ENCODE measurements at regions not wholly inside any gene's neighbourhood (a gene's known extent, or its start where the extent isn't known, plus 50 kb on each side); places are given as distances from the start of the nearest gene placed in this dataset.

DNA sequence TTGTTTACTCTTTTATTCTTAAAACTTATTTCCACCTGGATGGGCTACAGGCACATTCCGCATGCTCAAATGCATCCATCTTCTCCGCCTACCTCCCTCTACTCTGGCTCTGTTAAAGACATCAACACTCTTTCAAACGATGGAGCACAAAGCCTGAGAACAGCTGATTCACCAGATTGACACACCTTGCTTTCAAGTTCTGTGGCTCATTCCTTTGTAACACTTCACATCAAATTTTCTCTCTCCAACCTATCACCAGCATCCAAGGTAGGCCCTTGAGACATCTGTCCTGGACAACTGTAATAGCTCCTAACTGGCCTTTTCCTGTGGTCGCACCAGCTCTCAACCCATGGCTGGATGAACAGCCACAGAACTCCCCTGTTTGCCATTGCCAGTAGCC, 274.5 kb downstream of the BCL11A start:
- Histone ChIP-seq H3K4me3 (replicated peaks; ENCODE audit: insufficient read depth, low read length) (no peak overlapping the region), H3K27ac (replicated peaks) (no peak overlapping the region), H3K27me3 (ENCODE audit: insufficient read depth, poor library complexity, severe bottlenecking) (no peaks in the 10 kb centered on the region)
- TF ChIP-seq, protein P1, sequence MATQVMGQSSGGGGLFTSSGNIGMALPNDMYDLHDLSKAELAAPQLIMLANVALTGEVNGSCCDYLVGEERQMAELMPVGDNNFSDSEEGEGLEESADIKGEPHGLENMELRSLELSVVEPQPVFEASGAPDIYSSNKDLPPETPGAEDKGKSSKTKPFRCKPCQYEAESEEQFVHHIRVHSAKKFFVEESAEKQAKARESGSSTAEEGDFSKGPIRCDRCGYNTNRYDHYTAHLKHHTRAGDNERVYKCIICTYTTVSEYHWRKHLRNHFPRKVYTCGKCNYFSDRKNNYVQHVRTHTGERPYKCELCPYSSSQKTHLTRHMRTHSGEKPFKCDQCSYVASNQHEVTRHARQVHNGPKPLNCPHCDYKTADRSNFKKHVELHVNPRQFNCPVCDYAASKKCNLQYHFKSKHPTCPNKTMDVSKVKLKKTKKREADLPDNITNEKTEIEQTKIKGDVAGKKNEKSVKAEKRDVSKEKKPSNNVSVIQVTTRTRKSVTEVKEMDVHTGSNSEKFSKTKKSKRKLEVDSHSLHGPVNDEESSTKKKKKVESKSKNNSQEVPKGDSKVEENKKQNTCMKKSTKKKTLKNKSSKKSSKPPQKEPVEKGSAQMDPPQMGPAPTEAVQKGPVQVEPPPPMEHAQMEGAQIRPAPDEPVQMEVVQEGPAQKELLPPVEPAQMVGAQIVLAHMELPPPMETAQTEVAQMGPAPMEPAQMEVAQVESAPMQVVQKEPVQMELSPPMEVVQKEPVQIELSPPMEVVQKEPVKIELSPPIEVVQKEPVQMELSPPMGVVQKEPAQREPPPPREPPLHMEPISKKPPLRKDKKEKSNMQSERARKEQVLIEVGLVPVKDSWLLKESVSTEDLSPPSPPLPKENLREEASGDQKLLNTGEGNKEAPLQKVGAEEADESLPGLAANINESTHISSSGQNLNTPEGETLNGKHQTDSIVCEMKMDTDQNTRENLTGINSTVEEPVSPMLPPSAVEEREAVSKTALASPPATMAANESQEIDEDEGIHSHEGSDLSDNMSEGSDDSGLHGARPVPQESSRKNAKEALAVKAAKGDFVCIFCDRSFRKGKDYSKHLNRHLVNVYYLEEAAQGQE (IDR thresholded peaks at IDR 0.05; ENCODE audit: insufficient replicate concordance, low read depth), result no peak
- TF ChIP-seq POLR2AphosphoS5 (IDR thresholded peaks at IDR 0.05; ENCODE audit: low read depth), result no peak
- TF ChIP-seq GABPA (IDR thresholded peaks at IDR 0.05; ENCODE audit: low read depth), result no peak
- no peak for TF ChIP-seq SPI1 (IDR thresholded peaks at IDR 0.05; ENCODE audit: borderline replicate concordance, low read depth)
- TF ChIP-seq, protein P2, sequence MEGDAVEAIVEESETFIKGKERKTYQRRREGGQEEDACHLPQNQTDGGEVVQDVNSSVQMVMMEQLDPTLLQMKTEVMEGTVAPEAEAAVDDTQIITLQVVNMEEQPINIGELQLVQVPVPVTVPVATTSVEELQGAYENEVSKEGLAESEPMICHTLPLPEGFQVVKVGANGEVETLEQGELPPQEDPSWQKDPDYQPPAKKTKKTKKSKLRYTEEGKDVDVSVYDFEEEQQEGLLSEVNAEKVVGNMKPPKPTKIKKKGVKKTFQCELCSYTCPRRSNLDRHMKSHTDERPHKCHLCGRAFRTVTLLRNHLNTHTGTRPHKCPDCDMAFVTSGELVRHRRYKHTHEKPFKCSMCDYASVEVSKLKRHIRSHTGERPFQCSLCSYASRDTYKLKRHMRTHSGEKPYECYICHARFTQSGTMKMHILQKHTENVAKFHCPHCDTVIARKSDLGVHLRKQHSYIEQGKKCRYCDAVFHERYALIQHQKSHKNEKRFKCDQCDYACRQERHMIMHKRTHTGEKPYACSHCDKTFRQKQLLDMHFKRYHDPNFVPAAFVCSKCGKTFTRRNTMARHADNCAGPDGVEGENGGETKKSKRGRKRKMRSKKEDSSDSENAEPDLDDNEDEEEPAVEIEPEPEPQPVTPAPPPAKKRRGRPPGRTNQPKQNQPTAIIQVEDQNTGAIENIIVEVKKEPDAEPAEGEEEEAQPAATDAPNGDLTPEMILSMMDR (IDR thresholded peaks at IDR 0.05; ENCODE audit: insufficient read depth, low read length), result no peak
- no peak for DNase-seq (ENCODE audit: low read depth in 1 of 2, low spot score in 1 of 2)

DNA sequence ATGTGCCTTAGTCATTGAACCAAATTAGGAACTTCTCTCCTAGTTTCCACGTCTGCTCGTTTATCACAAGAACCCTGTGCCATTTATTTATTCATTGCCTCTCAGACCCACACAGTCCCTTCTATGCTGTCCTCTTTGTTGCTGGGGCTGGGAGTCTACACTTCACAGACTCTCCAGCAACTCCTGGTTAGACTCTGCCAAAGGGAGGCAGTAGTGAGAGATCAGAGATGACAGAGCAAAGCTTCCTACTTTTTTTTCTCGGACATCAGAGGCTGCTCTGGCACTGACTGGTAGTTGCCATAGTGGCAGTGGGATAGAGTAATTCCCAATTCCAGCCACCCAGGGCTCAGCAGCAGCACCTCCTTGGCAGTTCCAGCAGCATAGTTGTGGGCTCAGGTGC, 277.5 kb downstream of the BCL11A start:
- no peak for TF ChIP-seq SPI1 (IDR thresholded peaks at IDR 0.05; ENCODE audit: borderline replicate concordance, low read depth)
- TF ChIP-seq, protein P2 (IDR thresholded peaks at IDR 0.05; ENCODE audit: insufficient read depth, low read length), result no peak
- TF ChIP-seq POLR2AphosphoS5 (IDR thresholded peaks at IDR 0.05; ENCODE audit: low read depth), result no peak
- no peak for TF ChIP-seq GABPA (IDR thresholded peaks at IDR 0.05; ENCODE audit: low read depth)
- TF ChIP-seq, protein P1 (IDR thresholded peaks at IDR 0.05; ENCODE audit: insufficient replicate concordance, low read depth), result no peak
- no peak overlapping the region for H3K4me3 ChIP-seq (replicated peaks; ENCODE audit: insufficient read depth, low read length)
- H3K27me3 ChIP-seq (ENCODE audit: insufficient read depth, poor library complexity, severe bottlenecking), result no peaks in the 10 kb centered on the region
- no peak for DNase-seq (ENCODE audit: low read depth in 1 of 2, low spot score in 1 of 2)
- H3K27ac ChIP-seq (replicated peaks), result no peak overlapping the region

DNA sequence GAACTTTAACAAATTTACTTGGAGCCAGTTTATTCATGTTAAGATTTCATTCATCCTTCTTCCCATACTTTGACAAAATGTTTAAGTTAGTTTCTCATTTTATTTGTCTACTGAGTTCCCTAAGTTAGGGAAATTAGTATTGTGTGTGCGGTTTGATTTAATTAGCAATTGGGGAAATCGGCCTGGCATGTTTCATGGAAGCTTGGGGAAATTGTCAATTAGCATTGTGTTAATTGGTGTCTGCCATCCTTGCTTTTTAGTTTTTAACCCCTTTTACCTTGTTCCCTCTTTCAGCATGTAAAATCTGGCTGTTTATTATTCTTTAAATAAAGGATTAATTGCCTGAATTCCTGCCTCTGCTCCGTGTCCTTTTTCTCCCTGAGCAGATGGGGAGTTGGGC, 279.6 kb downstream of the BCL11A start:
- no peaks in the 10 kb centered on the region for H3K27me3 ChIP-seq (ENCODE audit: insufficient read depth, poor library complexity, severe bottlenecking)
- TF ChIP-seq SPI1 (IDR thresholded peaks at IDR 0.05; ENCODE audit: borderline replicate concordance, low read depth) (no peak), GABPA (IDR thresholded peaks at IDR 0.05; ENCODE audit: low read depth) (no peak), POLR2AphosphoS5 (IDR thresholded peaks at IDR 0.05; ENCODE audit: low read depth) (no peak)
- TF ChIP-seq, protein P2 (IDR thresholded peaks at IDR 0.05; ENCODE audit: insufficient read depth, low read length), result no peak
- TF ChIP-seq, protein P1 (IDR thresholded peaks at IDR 0.05; ENCODE audit: insufficient replicate concordance, low read depth), result no peak
- H3K27ac ChIP-seq (replicated peaks), result no peak overlapping the region
- DNase-seq (ENCODE audit: low read depth in 1 of 2, low spot score in 1 of 2), result no peak
- no peak overlapping the region for H3K4me3 ChIP-seq (replicated peaks; ENCODE audit: insufficient read depth, low read length)

Measured in HL-60 (cell line).